Stomach (tissue), 4 donors: ENCODE measurements at regions not wholly inside any gene's neighbourhood (a gene's known extent, or its start where the extent isn't known, plus 50 kb on each side); places are given as distances from the start of the nearest gene placed in this dataset.

Source experiments
- CTCF ChIP-seq, 7 experiments: fragments of 450-650 bp in 4 of 7; fragments of 200-600 bp in 3 of 7; sonication (generic) in 3 of 7; IDR thresholded peaks; one replicate each; pipeline ENCODE4 v1.5.1; 2016 to 2019; ENCODE audit warnings: antibody characterized with exemption in 7 of 7, control low read depth in 2 of 7, mild to moderate bottlenecking in 1 of 7
- EP300 ChIP-seq: sonication (generic); formaldehyde crosslinking; IDR thresholded peaks from one replicate; pipeline ENCODE4 v1.6.1; 2017; ENCODE audit warnings: antibody characterized with exemption
- POLR2A ChIP-seq, 4 donors: fragments of 450-650 bp; IDR thresholded peaks; one replicate each; pipeline ENCODE4 v1.6.1; 2016; ENCODE audit warnings: antibody characterized with exemption in 4 of 4, control low read depth in 2 of 4, mild to moderate bottlenecking in 1 of 4, moderate library complexity in 1 of 4
- POLR2AphosphoS5 ChIP-seq, 3 donors: sonication (generic); formaldehyde crosslinking; IDR thresholded peaks; one replicate each; pipeline ENCODE4 v1.6.1; 2016; ENCODE audit warnings: antibody characterized with exemption in 3 of 3

GRCh38 chr11:111104185-111104584, 141.3 kb upstream of the POU2AF2 start:
- TF ChIP-seq EP300 (no peak), CTCF (IDR thresholded peaks at IDR 0.05) (no peak), POLR2A (IDR thresholded peaks at IDR 0.05) (no peak), POLR2AphosphoS5 (IDR thresholded peaks at IDR 0.05) (no peak)
